ENCODE measurements at regions not wholly inside any gene's neighbourhood (a gene's known extent, or its start where the extent isn't known, plus 50 kb on each side); places are given as distances from the start of the nearest gene placed in this dataset.

- no peak for TF ChIP-seq RAD21 (conservative IDR thresholded peaks at IDR 0.05)
- no peak for TF ChIP-seq CTCF (IDR thresholded peaks at IDR 0.05; ENCODE audit: poor library complexity, severe bottlenecking)
- TF ChIP-seq POLR2AphosphoS5 (IDR thresholded peaks at IDR 0.05): peak; percentile 78
- TF ChIP-seq SMC3 (conservative IDR thresholded peaks at IDR 0.05; ENCODE audit: poor library complexity): no peak
- no peak for TF ChIP-seq EP300 (conservative IDR thresholded peaks at IDR 0.05; ENCODE audit: poor library complexity, severe bottlenecking)
- TF ChIP-seq REST (IDR thresholded peaks at IDR 0.05; ENCODE audit: borderline replicate concordance): no peak
- no peak for TF ChIP-seq EZH2 (IDR thresholded peaks at IDR 0.05; ENCODE audit: borderline replicate concordance, insufficient read depth, low read length, poor library complexity, severe bottlenecking)
- no peak for TF ChIP-seq TAF1 (IDR thresholded peaks at IDR 0.05; ENCODE audit: low read depth)
Observed at GRCh38 chr2:120887320-120887697, 151.6 kb downstream of the GLI2 start.

Measured in neural cell (in vitro differentiated cells).